Activated CD8-positive, alpha-beta T cell treated with anti-CD3 and anti-CD28 coated beads, Interleukin-2, amount 10 ng/mL, durations not matched to agents 7 days and 5 days (primary cell): ENCODE measurements at regions not wholly inside any gene's neighbourhood (a gene's known extent, or its start where the extent isn't known, plus 50 kb on each side); places are given as distances from the start of the nearest gene placed in this dataset.
A peak's percentile ranks its signal among the peaks of the same experiment; 100 is the strongest.

ENCODE experiments used
- ATAC-seq: fragments of 150-1000 bp; cut with Tn5 transposase; one replicate; pipeline ENCODE4 v1.10.0; 2021; ENCODE audit warnings: moderate library complexity
- CTCF ChIA-PET: fragments of 350-600 bp; sonication (Branson Sonifier 250); formaldehyde crosslinking; loops from one replicate; lab custom pipeline; 2021; ENCODE audit warnings: antibody characterized with exemption; lab: Charles Lee
- POLR2A ChIA-PET: fragments of 350-600 bp; sonication (Branson Sonifier 250); formaldehyde crosslinking; loops from one replicate; lab custom pipeline; 2021; ENCODE audit warnings: antibody characterized with exemption; lab: Charles Lee
- DNase-seq: peaks from one replicate; pipeline ENCODE4 v3.0.0-alpha.2; 2020
- H3K27ac Mint-ChIP-seq: one replicate; pipeline ENCODE4 v1.8.0; 2021; ENCODE audit warnings: mild to moderate bottlenecking, mixed read lengths
- H3K27me3 Mint-ChIP-seq: one replicate; pipeline ENCODE4 v1.8.0; 2021; ENCODE audit warnings: low read depth, mixed read lengths
- H3K36me3 Mint-ChIP-seq: one replicate; pipeline ENCODE4 v1.8.0; 2021; ENCODE audit warnings: low read depth, mixed read lengths
- H3K4me1 Mint-ChIP-seq: one replicate; pipeline ENCODE4 v1.8.0; 2021; ENCODE audit warnings: low read depth, mixed read lengths
- H3K4me3 Mint-ChIP-seq: one replicate; pipeline ENCODE4 v1.8.0; 2021; ENCODE audit warnings: mild to moderate bottlenecking, mixed read lengths
- H3K9me3 Mint-ChIP-seq: one replicate; pipeline ENCODE4 v1.8.0; 2022; ENCODE audit warnings: mixed read lengths; ENCODE audit not compliant: insufficient read depth

DNA sequence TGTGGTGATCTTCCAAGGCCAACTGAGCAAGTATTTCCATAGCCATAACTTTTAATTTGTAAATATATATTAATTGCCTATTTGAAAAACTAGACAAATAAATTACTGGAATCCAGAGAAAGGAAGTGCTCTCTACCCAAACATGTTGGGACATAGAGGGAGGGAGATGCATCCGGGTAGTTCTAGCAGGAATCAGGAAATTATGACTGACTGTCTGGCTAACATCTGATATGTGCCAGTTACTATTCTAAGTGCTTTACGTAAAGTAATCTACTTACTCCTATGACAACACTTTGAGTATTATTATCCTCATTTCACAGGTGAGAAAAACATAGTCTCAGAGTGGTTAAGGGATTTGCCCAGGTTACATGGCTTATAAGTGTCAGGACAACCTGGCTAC, 147.7 kb upstream of the VASH1 start:
- DNase-seq: no peak
- no peak for ATAC-seq
- Mint-ChIP-seq H3K36me3 (no peaks in the 10 kb centered on the region), H3K4me3 (no peak overlapping the region), H3K27me3 (peaks cover 8% of the 10 kb centered on the region), H3K9me3 (peaks cover 10% of the 10 kb centered on the region), H3K27ac (no peak overlapping the region), H3K4me1 (no peaks in the 10 kb centered on the region)
- CTCF ChIA-PET: interaction anchor here (1.3 kb wide), 1 partner anchor 35 kb away, joined by 3 read pairs; no protein-coding TSS in a partner anchor
- POLR2A ChIA-PET: no interaction called here

DNA sequence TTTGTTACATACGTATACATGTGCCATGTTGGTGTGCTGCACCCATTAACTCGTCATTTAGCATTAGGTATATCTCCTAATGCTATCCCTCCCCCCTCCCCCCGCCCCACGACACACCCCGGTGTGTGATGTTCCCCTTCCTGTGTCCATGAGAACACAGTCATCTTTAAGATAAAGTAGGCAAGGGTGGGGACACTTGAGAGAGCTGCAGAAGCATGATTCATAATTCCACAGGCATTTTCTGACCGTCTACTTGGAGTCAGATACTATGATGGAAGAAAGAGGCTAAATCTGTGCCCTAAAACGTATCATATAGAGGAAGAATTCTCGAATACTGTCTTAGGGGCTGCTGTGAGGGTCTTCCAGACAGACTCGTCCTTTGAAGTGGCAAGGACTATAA, 145.9 kb upstream of the VASH1 start:
- ATAC-seq (no peak), DNase-seq (no peak)
- Mint-ChIP-seq H3K36me3 (no peaks in the 10 kb centered on the region), H3K27ac (no peak overlapping the region), H3K9me3 (peaks cover 10% of the 10 kb centered on the region), H3K4me1 (no peaks in the 10 kb centered on the region), H3K4me3 (no peak overlapping the region), H3K27me3 (peaks cover 8% of the 10 kb centered on the region)
- POLR2A ChIA-PET: no interaction called here
- CTCF ChIA-PET: no interaction called here

DNA sequence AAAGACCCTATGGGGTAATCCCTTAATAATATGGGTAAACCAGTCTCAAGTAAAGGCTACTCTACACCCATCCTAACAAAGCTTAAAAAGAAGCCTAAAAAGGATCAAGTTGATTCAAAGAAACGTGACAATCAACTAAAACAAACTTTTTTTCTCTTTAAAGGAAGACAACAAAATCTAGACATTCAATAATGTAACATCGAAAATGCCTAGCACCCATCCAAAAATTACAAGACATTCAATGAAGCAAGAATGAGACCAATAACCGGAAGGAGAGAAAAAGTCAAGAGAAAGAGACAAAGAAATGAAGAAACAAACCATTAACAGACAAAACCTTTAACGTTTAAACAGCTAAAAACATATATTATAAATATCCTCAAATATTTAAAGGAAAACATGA, 143.8 kb upstream of the VASH1 start:
- POLR2A ChIA-PET: no interaction called here
- peaks cover 10% of the 10 kb centered on the region for H3K9me3 Mint-ChIP-seq
- no peak overlapping the region for H3K27ac Mint-ChIP-seq
- H3K4me3 Mint-ChIP-seq: no peak overlapping the region
- H3K27me3 Mint-ChIP-seq: no peaks in the 10 kb centered on the region
- DNase-seq: no peak
- no peaks in the 10 kb centered on the region for H3K36me3 Mint-ChIP-seq
- no peak for ATAC-seq
- no peaks in the 10 kb centered on the region for H3K4me1 Mint-ChIP-seq
- CTCF ChIA-PET: no interaction called here

DNA sequence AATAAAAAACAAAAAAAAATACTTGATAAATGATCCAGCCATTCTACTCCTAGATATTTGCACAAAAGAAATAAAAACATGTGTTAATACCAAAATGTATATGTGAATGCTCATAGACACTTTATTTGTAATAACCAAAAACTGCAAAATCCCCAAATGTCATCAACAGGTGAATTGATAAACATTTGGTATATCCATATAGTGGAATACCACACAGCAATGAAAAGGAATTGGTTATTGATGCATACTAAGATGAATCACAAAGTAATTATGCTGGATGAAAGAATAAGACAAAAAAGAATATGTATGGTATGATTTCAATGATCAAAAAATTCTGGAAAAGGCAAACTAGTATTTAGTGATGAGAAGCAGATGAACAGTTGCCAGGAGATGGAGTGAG, 124.7 kb upstream of the VASH1 start:
- ChIA-PET POLR2A (no interaction called here), CTCF (no interaction called here)
- ATAC-seq (no peak), DNase-seq (no peak)
- Mint-ChIP-seq H3K4me1 (no peaks in the 10 kb centered on the region), H3K9me3 (no peaks in the 10 kb centered on the region), H3K36me3 (no peaks in the 10 kb centered on the region), H3K4me3 (no peak overlapping the region), H3K27me3 (peaks cover 2% of the 10 kb centered on the region), H3K27ac (no peak overlapping the region)

DNA sequence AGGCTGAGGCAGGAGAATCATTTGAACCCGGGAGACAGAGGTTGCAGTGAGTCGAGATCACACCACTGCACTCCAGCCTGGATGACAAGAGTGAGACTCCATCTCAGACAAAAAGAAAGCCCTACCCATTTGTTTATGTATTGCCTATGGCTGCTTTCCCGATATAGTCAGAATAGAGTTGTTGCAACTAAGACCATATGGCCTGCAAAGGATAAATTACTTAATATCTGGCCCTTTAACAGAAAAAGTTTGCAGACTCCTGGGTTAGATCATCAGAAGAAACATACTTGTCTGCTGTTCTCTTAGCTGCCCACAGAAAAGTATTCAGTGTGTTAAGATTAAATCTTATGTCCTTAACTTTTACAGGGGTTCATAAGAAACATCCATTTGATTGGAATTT, 122.4 kb upstream of the VASH1 start:
- no peak for ATAC-seq
- CTCF ChIA-PET: no interaction called here

DNA sequence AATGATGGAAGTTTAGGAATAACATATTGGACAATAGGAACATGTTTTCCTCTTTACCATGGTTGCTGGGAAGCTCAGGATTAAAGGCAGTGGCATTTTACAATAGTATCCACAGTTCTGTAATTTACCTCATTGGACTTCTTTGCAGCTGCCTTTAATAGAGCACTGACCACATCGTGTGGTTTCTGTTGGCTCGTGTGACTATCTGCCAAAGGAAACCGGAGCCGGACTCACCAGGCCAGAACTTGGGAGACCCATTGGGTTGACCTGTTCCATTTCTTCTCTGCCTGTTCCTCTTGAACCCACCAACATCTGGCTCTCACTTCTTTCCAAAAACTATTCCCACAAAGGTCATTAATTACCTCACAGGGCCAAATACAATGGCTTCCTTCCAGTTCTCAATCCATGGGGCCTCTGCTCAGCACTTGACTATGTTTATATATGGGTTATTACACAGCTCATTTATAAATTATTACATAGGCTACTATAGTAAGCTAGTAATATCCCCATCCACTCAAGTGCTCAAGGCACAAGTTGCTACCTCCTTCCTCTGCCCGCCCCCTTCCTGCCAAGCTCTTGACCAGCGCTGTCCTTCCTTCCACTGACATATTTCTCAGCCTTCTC, 121.5 kb upstream of the VASH1 start:
- peaks cover 2% of the 10 kb centered on the region for H3K27me3 Mint-ChIP-seq
- ATAC-seq: no peak
- ChIA-PET POLR2A (no interaction called here), CTCF (interaction anchor here (2.0 kb wide), 1 partner anchor 11 kb away, joined by 5 read pairs; no protein-coding TSS in a partner anchor)
- no peaks in the 10 kb centered on the region for H3K36me3 Mint-ChIP-seq
- H3K4me3 Mint-ChIP-seq: no peak overlapping the region
- no peak for DNase-seq
- no peak overlapping the region for H3K27ac Mint-ChIP-seq
- H3K4me1 Mint-ChIP-seq: no peaks in the 10 kb centered on the region
- H3K9me3 Mint-ChIP-seq: no peaks in the 10 kb centered on the region

More for the DNA sequence above, 122.4 kb upstream of the VASH1 start:
- no peaks in the 10 kb centered on the region for H3K36me3 Mint-ChIP-seq
- H3K9me3 Mint-ChIP-seq: no peaks in the 10 kb centered on the region
- POLR2A ChIA-PET: no interaction called here
- H3K27me3 Mint-ChIP-seq: peaks cover 2% of the 10 kb centered on the region
- H3K4me1 Mint-ChIP-seq: no peaks in the 10 kb centered on the region
- H3K4me3 Mint-ChIP-seq: no peak overlapping the region
- H3K27ac Mint-ChIP-seq: no peak overlapping the region
- no peak for DNase-seq

GRCh38 chr14:76640923-76641395, 120.3 kb upstream of the VASH1 start:
- no peak for DNase-seq
- Mint-ChIP-seq H3K27me3 (peaks cover 7% of the 10 kb centered on the region), H3K9me3 (no peaks in the 10 kb centered on the region), H3K4me3 (no peak overlapping the region), H3K27ac (no peak overlapping the region), H3K36me3 (no peaks in the 10 kb centered on the region), H3K4me1 (no peaks in the 10 kb centered on the region)
- ATAC-seq: no peak
- CTCF ChIA-PET: interaction anchor here (2.0 kb wide), 1 partner anchor 10 kb away, joined by 5 read pairs; no protein-coding TSS in a partner anchor
- POLR2A ChIA-PET: no interaction called here

- H3K27ac Mint-ChIP-seq: no peak overlapping the region
- no peak for ATAC-seq
- CTCF ChIA-PET: interaction anchor here (2.0 kb wide), 1 partner anchor 10 kb away, joined by 5 read pairs; no protein-coding TSS in a partner anchor
Measured at GRCh38 chr14:76641541-76641940, 119.7 kb upstream of the VASH1 start.

GRCh38 chr14:76643887-76644286, 117.4 kb upstream of the VASH1 start:
- Mint-ChIP-seq H3K4me1 (no peaks in the 10 kb centered on the region), H3K36me3 (no peaks in the 10 kb centered on the region), H3K27ac (no peak overlapping the region), H3K9me3 (no peaks in the 10 kb centered on the region), H3K4me3 (no peak overlapping the region), H3K27me3 (peaks cover 7% of the 10 kb centered on the region)
- DNase-seq (no peak), ATAC-seq (no peak)
- ChIA-PET POLR2A (no interaction called here), CTCF (interaction anchor here (1.4 to 2.2 kb wide), 2 partner anchors 188 to 593 kb away, joined by 3 to 5 read pairs; no protein-coding TSS in a partner anchor)

More at GRCh38 chr14:76641541-76641940, 119.7 kb upstream of the VASH1 start:
- Mint-ChIP-seq H3K27me3 (peaks cover 7% of the 10 kb centered on the region), H3K9me3 (no peaks in the 10 kb centered on the region), H3K4me1 (no peaks in the 10 kb centered on the region), H3K36me3 (no peaks in the 10 kb centered on the region), H3K4me3 (no peak overlapping the region)
- no peak for DNase-seq
- POLR2A ChIA-PET: no interaction called here

DNA sequence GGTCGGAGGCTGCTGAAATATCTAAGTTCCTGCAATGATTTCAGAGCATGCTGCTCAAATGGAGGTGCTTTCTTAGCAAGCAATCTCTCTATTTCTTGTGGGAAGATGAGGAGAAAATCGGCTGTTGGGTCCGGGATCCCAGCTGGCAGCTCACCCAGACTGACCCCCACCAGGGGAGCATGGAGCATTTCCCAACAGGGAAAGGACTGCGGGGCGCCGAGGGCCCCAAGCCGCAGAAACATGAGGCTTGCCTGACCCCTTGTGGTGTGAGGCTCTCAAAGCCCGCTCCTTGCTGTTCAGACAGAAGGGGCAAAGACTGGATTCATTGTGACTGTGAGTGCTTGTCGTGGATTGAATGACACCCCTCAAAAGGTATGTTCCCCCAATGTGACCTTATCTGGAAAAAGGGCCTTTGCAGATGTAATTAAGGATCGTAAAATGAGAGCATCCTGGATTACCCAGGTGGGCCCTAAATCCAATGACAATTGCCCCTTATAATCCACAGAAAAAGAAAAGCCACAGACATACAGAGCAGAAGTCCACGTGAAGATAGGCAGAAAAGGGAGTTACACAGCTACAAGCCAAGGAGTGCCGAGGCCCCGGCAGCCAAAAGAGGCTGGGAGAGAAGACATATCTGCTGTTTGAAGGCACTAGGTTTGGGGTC, 116.3 kb upstream of the VASH1 start:
- H3K9me3 Mint-ChIP-seq: no peaks in the 10 kb centered on the region

GRCh38 chr14:76647697-76648298, 113.5 kb upstream of the VASH1 start:
- ChIA-PET CTCF (interaction anchor here (0.6 to 1.5 kb wide), 7 partner anchors 9 to 597 kb away, joined by 3 to 4 read pairs (median 3); no protein-coding TSS in a partner anchor), POLR2A (no interaction called here)
- DNase-seq (peak; percentile 36), ATAC-seq (no peak)
- Mint-ChIP-seq H3K4me3 (no peak overlapping the region), H3K27ac (no peak overlapping the region), H3K27me3 (peaks cover 7% of the 10 kb centered on the region), H3K9me3 (no peaks in the 10 kb centered on the region), H3K36me3 (no peaks in the 10 kb centered on the region), H3K4me1 (no peaks in the 10 kb centered on the region)

More for the DNA sequence above, 116.3 kb upstream of the VASH1 start:
- ChIA-PET CTCF (interaction anchor here (2.2 kb wide), 1 partner anchor 594 kb away, joined by 5 read pairs; no protein-coding TSS in a partner anchor), POLR2A (no interaction called here)
- Mint-ChIP-seq H3K4me1 (no peaks in the 10 kb centered on the region), H3K27me3 (peaks cover 7% of the 10 kb centered on the region), H3K27ac (no peak overlapping the region), H3K36me3 (no peaks in the 10 kb centered on the region), H3K4me3 (no peak overlapping the region)
- ATAC-seq: no peak
- DNase-seq: no peak
